ENCODE measurements at regions not wholly inside any gene's neighbourhood (a gene's known extent, or its start where the extent isn't known, plus 50 kb on each side); places are given as distances from the start of the nearest gene placed in this dataset.

DNA sequence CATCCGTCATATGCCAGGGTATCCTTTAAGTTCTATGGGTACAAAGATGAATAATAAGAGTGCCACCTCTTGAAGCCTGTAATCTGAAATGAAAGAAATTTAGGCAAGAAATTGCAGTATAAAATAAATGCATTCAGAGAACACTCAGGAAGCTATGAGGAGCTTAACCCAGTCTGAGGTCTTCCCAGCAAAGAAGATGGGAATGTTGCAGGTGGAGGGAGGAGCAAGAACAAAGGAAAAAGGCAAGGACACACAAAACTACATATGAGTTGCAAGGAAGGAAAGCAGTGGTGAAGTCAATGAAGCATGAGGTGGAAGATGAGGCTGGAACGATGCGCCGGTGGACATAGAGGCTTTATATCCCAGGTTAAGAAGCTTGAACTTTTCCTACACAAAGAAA is 67.0 kb upstream of the DST start:
- no peak for TF ChIP-seq POLR2A (IDR thresholded peaks at IDR 0.05)
- TF ChIP-seq, protein P1, sequence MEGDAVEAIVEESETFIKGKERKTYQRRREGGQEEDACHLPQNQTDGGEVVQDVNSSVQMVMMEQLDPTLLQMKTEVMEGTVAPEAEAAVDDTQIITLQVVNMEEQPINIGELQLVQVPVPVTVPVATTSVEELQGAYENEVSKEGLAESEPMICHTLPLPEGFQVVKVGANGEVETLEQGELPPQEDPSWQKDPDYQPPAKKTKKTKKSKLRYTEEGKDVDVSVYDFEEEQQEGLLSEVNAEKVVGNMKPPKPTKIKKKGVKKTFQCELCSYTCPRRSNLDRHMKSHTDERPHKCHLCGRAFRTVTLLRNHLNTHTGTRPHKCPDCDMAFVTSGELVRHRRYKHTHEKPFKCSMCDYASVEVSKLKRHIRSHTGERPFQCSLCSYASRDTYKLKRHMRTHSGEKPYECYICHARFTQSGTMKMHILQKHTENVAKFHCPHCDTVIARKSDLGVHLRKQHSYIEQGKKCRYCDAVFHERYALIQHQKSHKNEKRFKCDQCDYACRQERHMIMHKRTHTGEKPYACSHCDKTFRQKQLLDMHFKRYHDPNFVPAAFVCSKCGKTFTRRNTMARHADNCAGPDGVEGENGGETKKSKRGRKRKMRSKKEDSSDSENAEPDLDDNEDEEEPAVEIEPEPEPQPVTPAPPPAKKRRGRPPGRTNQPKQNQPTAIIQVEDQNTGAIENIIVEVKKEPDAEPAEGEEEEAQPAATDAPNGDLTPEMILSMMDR (IDR thresholded peaks at IDR 0.05), result no peak
- H3K9me3 ChIP-seq, result no peaks in the 10 kb centered on the region
- H3K36me3 ChIP-seq, result no peaks in the 10 kb centered on the region
- peaks cover 0 to 3% of the 10 kb centered on the region in 2 donors for H3K4me1 ChIP-seq
- no peaks in the 10 kb centered on the region for H3K27me3 ChIP-seq
- DNase-seq, result no peak
- H3K27ac ChIP-seq, result no peak overlapping the region
- no peak overlapping the region for H3K4me3 ChIP-seq (replicated peaks in 1 of 3)
- intact Hi-C loops (cut with DNase I), result loop anchor here (5.0 kb wide), 1 partner anchor 143 kb away; no protein-coding TSS in a partner anchor
- WGBS, 2 donors, result 81 to 89% methylated on average over 4 of the region's 4 CpGs

DNA sequence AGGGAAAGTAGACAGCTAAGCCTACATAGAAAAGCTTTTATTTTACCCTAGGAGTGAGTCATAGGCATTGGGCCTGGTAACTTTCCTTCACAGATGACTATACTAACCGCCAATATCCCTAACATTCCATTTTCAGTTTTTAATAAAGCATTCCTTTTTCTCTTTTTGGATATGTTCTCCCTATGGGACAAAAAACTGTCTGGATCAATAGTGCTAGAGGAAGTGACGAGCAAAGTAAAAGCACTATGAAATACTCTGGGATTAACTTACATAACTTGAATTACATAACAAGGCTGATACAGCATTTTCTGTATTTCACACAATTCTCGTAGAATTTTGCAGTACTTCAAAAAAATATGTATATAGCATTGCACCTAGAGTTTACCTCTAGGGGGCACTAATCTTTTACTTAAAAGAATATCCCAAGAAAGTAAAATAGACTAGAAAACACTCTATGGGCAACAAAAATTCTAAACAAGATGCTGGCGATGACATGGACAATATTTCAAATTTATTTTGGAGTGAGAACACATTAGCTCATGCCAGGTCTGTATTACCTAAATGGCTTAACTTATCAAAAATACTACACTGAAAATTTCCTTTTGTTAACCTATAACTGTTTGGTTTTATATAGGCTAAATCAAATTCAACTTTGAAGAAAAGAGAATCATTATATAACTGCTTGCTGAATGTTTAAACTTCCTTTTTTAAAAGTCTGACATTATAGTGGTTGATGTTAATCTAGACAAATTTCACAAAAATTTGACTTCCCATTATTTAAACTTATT is 66.3 kb upstream of the DST start:
- no peak for DNase-seq
- WGBS, 2 donors, result 53 to 57% methylated on average over 4 of the region's 4 CpGs
- H3K36me3 ChIP-seq, result no peaks in the 10 kb centered on the region
- H3K27ac ChIP-seq, result no peak overlapping the region
- H3K4me3 ChIP-seq (replicated peaks in 1 of 3), result no peak overlapping the region
- intact Hi-C loops (cut with DNase I), result loop anchor here (5.0 kb wide), 1 partner anchor 143 kb away; no protein-coding TSS in a partner anchor
- TF ChIP-seq, protein P1 (IDR thresholded peaks at IDR 0.05), result peak; percentile 16 to 65 (median 47)
- no peak for TF ChIP-seq POLR2A (IDR thresholded peaks at IDR 0.05)
- no peaks in the 10 kb centered on the region for H3K4me1 ChIP-seq
- no peaks in the 10 kb centered on the region for H3K9me3 ChIP-seq
- H3K27me3 ChIP-seq, result no peaks in the 10 kb centered on the region

DNA sequence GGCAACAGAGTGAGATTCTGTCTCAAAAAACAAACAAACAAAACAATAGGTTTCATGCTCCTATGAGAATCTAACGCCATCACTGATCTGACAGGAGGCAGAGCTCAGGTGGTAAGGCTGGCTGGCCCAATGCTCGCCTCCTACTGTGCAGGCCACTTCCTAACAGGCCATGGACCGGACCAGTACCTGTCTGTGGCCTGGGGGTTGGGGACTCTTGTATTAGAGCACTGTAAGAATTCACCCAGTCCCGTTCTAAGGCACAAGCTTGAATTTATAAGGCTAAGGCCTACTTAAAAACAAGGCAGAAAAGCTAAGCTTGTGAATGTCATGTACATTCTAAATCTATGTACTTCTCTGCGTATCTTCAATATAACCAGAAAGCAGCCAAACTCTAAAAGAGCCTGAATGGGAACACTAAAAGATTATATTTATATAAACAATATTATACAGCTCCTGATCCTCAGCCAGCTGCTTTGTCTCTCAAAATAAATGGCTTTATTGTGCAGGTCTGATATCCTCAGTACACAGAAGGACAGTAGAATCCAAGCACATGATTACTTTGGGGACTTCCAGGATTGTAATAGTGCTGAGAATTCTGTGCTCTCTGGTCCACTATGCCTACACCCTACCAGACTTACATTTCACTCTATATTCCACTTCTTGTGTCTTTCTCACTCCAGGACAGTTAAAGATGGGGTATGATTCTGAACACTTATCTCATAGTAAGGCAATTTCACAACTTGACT is 64.5 kb upstream of the DST start:
- Histone ChIP-seq H3K9me3 (no peaks in the 10 kb centered on the region), H3K27ac (no peak overlapping the region), H3K4me1 (no peaks in the 10 kb centered on the region), H3K27me3 (no peaks in the 10 kb centered on the region), H3K4me3 (replicated peaks in 1 of 3) (no peak overlapping the region), H3K36me3 (no peaks in the 10 kb centered on the region)
- WGBS, 2 donors, result 93 to 97% methylated on average over 5 of the region's 5 CpGs
- intact Hi-C loops (cut with DNase I), result loop anchor here (5.0 kb wide), 1 partner anchor 145 kb away; no protein-coding TSS in a partner anchor
- DNase-seq, result no peak
- TF ChIP-seq POLR2A (IDR thresholded peaks at IDR 0.05), result no peak
- TF ChIP-seq, protein P1 (IDR thresholded peaks at IDR 0.05), result no peak

DNA sequence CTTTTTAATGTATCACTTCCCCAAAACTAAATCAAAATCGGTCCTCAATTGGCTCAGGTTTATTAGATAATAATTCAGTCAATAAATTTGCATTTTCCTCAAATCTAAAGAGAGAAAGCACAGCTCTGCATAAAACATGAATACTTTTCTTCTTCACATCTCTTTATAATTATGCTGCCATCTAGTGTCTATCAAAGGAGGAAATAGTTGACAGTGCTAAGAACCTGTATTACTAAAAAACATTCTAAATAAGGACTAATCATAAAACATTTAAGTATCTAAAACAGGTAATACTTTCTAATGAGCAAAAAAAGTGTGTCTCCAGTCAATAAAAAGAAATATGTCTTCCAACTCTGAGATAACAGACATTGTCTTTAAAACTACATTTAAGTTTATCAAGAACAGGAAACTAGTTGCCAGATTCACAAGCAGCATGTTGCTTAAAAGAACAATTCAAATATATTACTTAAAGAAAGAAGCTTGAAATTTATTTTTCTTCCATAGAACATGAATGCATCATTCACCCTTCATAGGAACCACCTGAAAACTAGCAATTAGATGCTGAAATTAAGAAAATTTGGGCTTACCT is 56.5 kb upstream of the DST start:
- no peaks in the 10 kb centered on the region for H3K4me1 ChIP-seq
- no peak overlapping the region for H3K27ac ChIP-seq
- 38 to 39% methylated on average over 1 of the region's 1 CpG for WGBS, 2 donors
- TF ChIP-seq, protein P1 (IDR thresholded peaks at IDR 0.05), result peak in 3 of 6 experiments; percentile 44 to 57 (median 48)
- no peak for TF ChIP-seq POLR2A (IDR thresholded peaks at IDR 0.05)
- no peaks in the 10 kb centered on the region for H3K9me3 ChIP-seq
- no peaks in the 10 kb centered on the region for H3K36me3 ChIP-seq
- intact Hi-C loops (cut with DNase I), result loop anchor here (5.0 kb wide), 1 partner anchor 62 kb away; no protein-coding TSS in a partner anchor
- no peaks in the 10 kb centered on the region for H3K27me3 ChIP-seq
- no peak overlapping the region for H3K4me3 ChIP-seq (replicated peaks in 1 of 3)
- DNase-seq, result no peak

All from thyroid gland (tissue), 4 donors.